Nephron (organoid): ENCODE measurements at regions not wholly inside any gene's neighbourhood (a gene's known extent, or its start where the extent isn't known, plus 50 kb on each side); places are given as distances from the start of the nearest gene placed in this dataset.

ENCODE experiments used
- H3K27ac Mint-ChIP-seq, 3 experiments: 2 replicates each; pipeline ENCODE4 v1.8.0; 2020; ENCODE audit warnings: mixed read lengths in 3 of 3, mild to moderate bottlenecking in 2 of 3, moderate library complexity in 1 of 3
- H3K27me3 Mint-ChIP-seq: 2 replicates; pipeline ENCODE4 v1.8.0; 2021; ENCODE audit warnings: low read depth, mild to moderate bottlenecking, moderate library complexity, mixed read lengths
- H3K36me3 Mint-ChIP-seq: 2 replicates; pipeline ENCODE4 v1.8.0; 2020; ENCODE audit warnings: low read depth, mixed read lengths
- H3K4me1 Mint-ChIP-seq: 2 replicates; pipeline ENCODE4 v1.8.0; 2020; ENCODE audit warnings: mixed read lengths
- H3K4me3 Mint-ChIP-seq, 3 experiments: 2 replicates each; pipeline ENCODE4 v1.8.0; 2020; ENCODE audit warnings: mild to moderate bottlenecking in 3 of 3, mixed read lengths in 3 of 3, moderate library complexity in 2 of 3
- H3K9me3 Mint-ChIP-seq: 2 replicates; pipeline ENCODE4 v1.8.0; 2020; ENCODE audit warnings: mixed read lengths
- CTCF ChIP-seq, 3 experiments: fragments of 200-600 bp; sonication (generic); IDR thresholded peaks; one replicate each; pipeline ENCODE4 v1.5.0; 2021; ENCODE audit warnings: antibody characterized with exemption in 3 of 3; ENCODE audit not compliant: unreplicated experiment in 3 of 3

GRCh38 chr3:117439812-117440211 lies 730.2 kb downstream of the TUSC7 start:
- Mint-ChIP-seq H3K27me3 (no peaks in the 10 kb centered on the region), H3K9me3 (no peaks in the 10 kb centered on the region), H3K27ac (no peak overlapping the region), H3K36me3 (no peaks in the 10 kb centered on the region), H3K4me3 (no peak overlapping the region), H3K4me1 (peaks cover 15% of the 10 kb centered on the region)
- peak; percentile 33 to 41 (median 37) for TF ChIP-seq CTCF (IDR thresholded peaks at IDR 0.05; ENCODE audit: unreplicated experiment in 3 of 3)

DNA sequence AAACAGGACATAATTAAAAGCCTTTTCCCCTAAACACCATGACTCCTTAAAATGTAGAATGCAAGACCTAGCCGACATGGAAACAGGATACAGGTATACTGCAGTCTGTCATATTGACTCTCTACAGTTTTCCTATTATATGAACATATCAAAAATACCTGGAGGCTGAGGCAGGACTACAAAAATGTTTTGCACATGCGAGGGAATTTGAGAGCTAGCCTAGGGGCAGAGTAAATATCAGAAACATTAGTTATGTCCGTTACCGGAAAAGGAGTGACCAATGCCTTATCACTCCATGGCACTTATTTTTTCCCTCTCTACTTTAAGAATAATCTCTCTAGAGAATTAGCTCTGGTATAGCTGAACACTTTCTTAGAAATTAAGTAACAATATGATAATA lies 732.3 kb downstream of the TUSC7 start:
- no peak overlapping the region for H3K4me3 Mint-ChIP-seq

GRCh38 chr3:117442566-117442965 lies 733.0 kb downstream of the TUSC7 start:
- TF ChIP-seq CTCF (IDR thresholded peaks at IDR 0.05; ENCODE audit: unreplicated experiment in 3 of 3): no peak
- peak overlapping the region in 2 of 3 experiments; percentile 53 to 72 for H3K27ac Mint-ChIP-seq

More for the DNA sequence above, 732.3 kb downstream of the TUSC7 start:
- H3K27ac Mint-ChIP-seq: peak overlapping the region in 1 of 3 experiments; percentile 18
- no peaks in the 10 kb centered on the region for H3K9me3 Mint-ChIP-seq
- no peak for TF ChIP-seq CTCF (IDR thresholded peaks at IDR 0.05; ENCODE audit: unreplicated experiment in 3 of 3)
- no peaks in the 10 kb centered on the region for H3K36me3 Mint-ChIP-seq
- H3K27me3 Mint-ChIP-seq: no peaks in the 10 kb centered on the region
- H3K4me1 Mint-ChIP-seq: peaks cover 15% of the 10 kb centered on the region

GRCh38 chr3:117443014-117443413 lies 733.4 kb downstream of the TUSC7 start:
- TF ChIP-seq CTCF (IDR thresholded peaks at IDR 0.05; ENCODE audit: unreplicated experiment in 3 of 3): no peak
- H3K36me3 Mint-ChIP-seq: no peaks in the 10 kb centered on the region
- H3K4me1 Mint-ChIP-seq: peaks cover 19% of the 10 kb centered on the region
- H3K9me3 Mint-ChIP-seq: no peaks in the 10 kb centered on the region
- H3K27ac Mint-ChIP-seq: peak overlapping the region in 2 of 3 experiments; percentile 53 to 72
- no peak overlapping the region for H3K4me3 Mint-ChIP-seq
- no peaks in the 10 kb centered on the region for H3K27me3 Mint-ChIP-seq

More at GRCh38 chr3:117442566-117442965, 733.0 kb downstream of the TUSC7 start:
- Mint-ChIP-seq H3K27me3 (no peaks in the 10 kb centered on the region), H3K4me3 (no peak overlapping the region), H3K9me3 (no peaks in the 10 kb centered on the region), H3K36me3 (no peaks in the 10 kb centered on the region), H3K4me1 (peaks cover 15% of the 10 kb centered on the region)

GRCh38 chr3:117444175-117444574 lies 734.6 kb downstream of the TUSC7 start:
- no peak overlapping the region for H3K4me3 Mint-ChIP-seq
- TF ChIP-seq CTCF (IDR thresholded peaks at IDR 0.05; ENCODE audit: unreplicated experiment in 3 of 3): no peak
- no peaks in the 10 kb centered on the region for H3K9me3 Mint-ChIP-seq

DNA sequence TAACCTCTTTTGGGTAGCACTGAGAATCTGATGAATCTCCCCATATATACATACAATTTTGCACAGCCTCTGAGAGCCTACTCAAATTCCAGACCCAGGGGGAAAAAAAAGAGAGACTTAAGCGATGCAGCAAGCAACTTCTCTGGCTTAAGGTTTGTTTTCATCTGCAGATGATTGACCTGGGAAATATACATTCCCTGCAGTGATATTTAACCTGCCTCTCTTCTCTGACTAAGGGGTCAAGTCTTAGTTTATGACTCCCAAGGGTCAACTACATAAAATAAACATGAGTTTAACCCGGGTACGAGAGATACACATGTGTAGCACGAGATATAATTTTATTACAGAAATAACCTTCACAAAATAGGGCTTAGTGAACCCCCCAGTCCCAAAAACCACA lies 737.8 kb downstream of the TUSC7 start:
- no peak overlapping the region for H3K4me3 Mint-ChIP-seq
- H3K4me1 Mint-ChIP-seq: peaks cover 13% of the 10 kb centered on the region
- H3K36me3 Mint-ChIP-seq: no peaks in the 10 kb centered on the region
- no peak for TF ChIP-seq CTCF (IDR thresholded peaks at IDR 0.05; ENCODE audit: unreplicated experiment in 3 of 3)
- peak overlapping the region in 1 of 3 experiments; percentile 40 for H3K27ac Mint-ChIP-seq
- H3K9me3 Mint-ChIP-seq: no peaks in the 10 kb centered on the region
- H3K27me3 Mint-ChIP-seq: no peaks in the 10 kb centered on the region

More at GRCh38 chr3:117444175-117444574, 734.6 kb downstream of the TUSC7 start:
- no peaks in the 10 kb centered on the region for H3K27me3 Mint-ChIP-seq
- no peaks in the 10 kb centered on the region for H3K36me3 Mint-ChIP-seq
- H3K27ac Mint-ChIP-seq: no peak overlapping the region
- H3K4me1 Mint-ChIP-seq: peaks cover 20% of the 10 kb centered on the region
